Gastroesophageal sphincter (tissue), 3 donors: ENCODE measurements at regions not wholly inside any gene's neighbourhood (a gene's known extent, or its start where the extent isn't known, plus 50 kb on each side); places are given as distances from the start of the nearest gene placed in this dataset.

Experiments used
- CTCF ChIP-seq, 4 experiments: fragments of 200-600 bp in 2 of 4; fragments of 450-650 bp in 2 of 4; sonication (generic) in 1 of 4; IDR thresholded peaks; one replicate each; pipeline ENCODE4 v1.5.1; 2017 to 2019; ENCODE audit warnings: antibody characterized with exemption in 4 of 4, mild to moderate bottlenecking in 2 of 4, moderate library complexity in 2 of 4
- EP300 ChIP-seq: sonication (generic); formaldehyde crosslinking; IDR thresholded peaks from one replicate; pipeline ENCODE4 v1.6.1; 2017; ENCODE audit warnings: antibody characterized with exemption, mild to moderate bottlenecking

GRCh38 chr21:29242201-29242600 is 56.5 kb upstream of the BACH1 start:
- TF ChIP-seq EP300 (no peak), CTCF (IDR thresholded peaks at IDR 0.05) (no peak)
